GM19468 (cell line): ENCODE measurements at regions not wholly inside any gene's neighbourhood (a gene's known extent, or its start where the extent isn't known, plus 50 kb on each side); places are given as distances from the start of the nearest gene placed in this dataset.

Source experiments
- ATAC-seq: cut with Tn5 transposase; IDR thresholded peaks from one replicate; pipeline ENCODE4 v1.9.1; 2021; ENCODE audit warnings: mild to moderate bottlenecking, moderate library complexity, moderate number of reproducible peaks; ENCODE audit not compliant: unreplicated experiment; ENCODE audit errors: extremely low read depth

- no peak for ATAC-seq
These were observed 140.7 kb downstream of the NOL4 start for GRCh38 chr18:34083910-34084535.

GRCh38 chr18:34077599-34077998 is 147.1 kb downstream of the NOL4 start:
- ATAC-seq: no peak

GRCh38 chr18:34075963-34076860 is 148.5 kb downstream of the NOL4 start:
- no peak for ATAC-seq

GRCh38 chr18:34061226-34061625 is 163.5 kb downstream of the NOL4 start:
- ATAC-seq: no peak

GRCh38 chr18:34055227-34055626 is 169.5 kb downstream of the NOL4 start:
- no peak for ATAC-seq

- no peak for ATAC-seq
These were observed 174.1 kb downstream of the NOL4 start for GRCh38 chr18:34050661-34051060.

GRCh38 chr18:34049511-34049910 is 175.2 kb downstream of the NOL4 start:
- ATAC-seq: no peak

- ATAC-seq: no peak
These were observed 176.3 kb downstream of the NOL4 start for GRCh38 chr18:34048423-34048822.

- no peak for ATAC-seq
These were observed 182.1 kb downstream of the NOL4 start for GRCh38 chr18:34042423-34043146.

- no peak for ATAC-seq
These were observed 185.1 kb downstream of the NOL4 start for GRCh38 chr18:34039611-34040010.

- ATAC-seq: no peak
These were observed 185.5 kb downstream of the NOL4 start for GRCh38 chr18:34039201-34039600.

- ATAC-seq: no peak
These were observed 186.6 kb downstream of the NOL4 start for GRCh38 chr18:34038086-34038485.

- no peak for ATAC-seq
These were observed 190.7 kb downstream of the NOL4 start for GRCh38 chr18:34033968-34034367.

- ATAC-seq: no peak
These were observed 192.9 kb downstream of the NOL4 start for GRCh38 chr18:34031810-34032209.

- ATAC-seq: no peak
These were observed 196.4 kb downstream of the NOL4 start for GRCh38 chr18:34028324-34028723.

- no peak for ATAC-seq
These were observed 199.4 kb downstream of the NOL4 start for GRCh38 chr18:34025191-34025801.

- ATAC-seq: no peak
These were observed 201.2 kb downstream of the NOL4 start for GRCh38 chr18:34023471-34023870.

GRCh38 chr18:34018336-34018735 is 206.4 kb downstream of the NOL4 start:
- ATAC-seq: no peak

- ATAC-seq: no peak
These were observed 221.0 kb downstream of the NOL4 start for GRCh38 chr18:34003687-34004086.

- ATAC-seq: no peak
These were observed 222.6 kb downstream of the NOL4 start for GRCh38 chr18:34002130-34002529.

- no peak for ATAC-seq
These were observed 223.3 kb downstream of the NOL4 start for GRCh38 chr18:34001376-34001775.
